GM21381 (cell line): ENCODE measurements at regions not wholly inside any gene's neighbourhood (a gene's known extent, or its start where the extent isn't known, plus 50 kb on each side); places are given as distances from the start of the nearest gene placed in this dataset.

Experiments used
- ATAC-seq: cut with Tn5 transposase; IDR thresholded peaks from one replicate; pipeline ENCODE4 v1.9.1; 2021; ENCODE audit warnings: mild to moderate bottlenecking, moderate library complexity; ENCODE audit not compliant: unreplicated experiment

DNA sequence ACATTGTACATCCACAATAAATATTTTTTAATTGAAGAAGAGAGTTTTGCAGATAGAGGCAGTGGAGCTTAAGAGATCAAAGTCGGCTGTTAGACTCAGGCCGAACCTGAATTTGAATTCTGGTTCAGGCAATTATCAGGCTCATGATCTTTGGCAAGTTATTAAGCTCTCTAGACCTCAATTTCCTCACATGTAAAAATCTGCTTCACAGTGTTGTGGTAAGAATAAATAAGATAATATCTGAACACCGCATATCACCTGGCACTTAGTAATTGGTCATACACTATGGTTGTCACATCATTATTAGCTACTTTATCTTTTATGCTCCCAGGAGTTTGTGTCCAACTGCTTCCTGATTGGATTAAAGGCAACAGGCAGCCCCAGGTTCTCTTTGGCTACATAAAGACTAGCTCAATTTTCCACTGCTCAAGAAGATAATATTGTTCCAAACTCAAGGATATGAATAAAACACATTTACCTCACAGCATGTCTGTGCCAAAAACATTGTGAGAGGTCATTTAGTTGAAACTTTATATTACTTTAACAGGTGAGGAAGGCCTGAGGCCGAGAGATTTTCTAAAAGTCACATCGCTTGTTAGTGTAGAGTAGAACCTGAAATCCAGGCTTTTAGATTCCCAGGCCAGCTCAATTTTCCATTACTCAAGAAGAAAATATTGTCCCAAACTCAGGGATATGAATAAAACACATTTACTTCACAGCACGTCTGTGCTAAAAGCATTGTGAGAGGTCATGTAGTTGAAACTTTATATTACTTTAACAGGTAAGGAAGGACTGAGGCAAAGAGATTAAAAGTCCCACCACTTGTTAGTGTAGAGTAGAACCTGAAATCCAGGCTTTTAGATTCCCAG is 289.2 kb upstream of the PTGER4 start:
- no peak for ATAC-seq

GRCh38 chr5:40389591-40389990 is 290.1 kb upstream of the PTGER4 start:
- no peak for ATAC-seq

DNA sequence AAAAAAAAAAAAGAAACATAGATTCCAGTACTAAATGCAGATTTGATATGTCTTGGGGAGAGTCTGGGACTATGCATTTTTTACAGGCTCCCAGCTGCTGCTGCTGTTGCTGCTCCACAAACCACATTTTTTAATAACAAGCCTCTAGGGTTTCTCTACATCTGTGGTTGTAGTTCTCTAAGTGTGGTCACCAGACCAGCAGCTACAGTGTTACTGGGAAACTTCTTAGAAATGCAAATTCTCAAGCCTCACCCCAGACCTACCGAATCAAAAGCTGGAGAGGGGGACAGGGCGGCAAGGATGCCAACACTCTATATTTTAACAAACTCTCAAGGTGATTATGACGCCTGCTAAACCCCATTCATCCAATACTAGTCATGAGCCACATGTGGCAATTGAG is 293.4 kb upstream of the PTGER4 start:
- ATAC-seq: peak; percentile 90

- ATAC-seq: no peak
Measured at GRCh38 chr5:40385544-40385943, 294.2 kb upstream of the PTGER4 start.

- ATAC-seq: no peak
Measured at GRCh38 chr5:40384782-40385390, 294.8 kb upstream of the PTGER4 start.

- peak; percentile 38 for ATAC-seq
Measured at GRCh38 chr5:40383749-40384651, 295.7 kb upstream of the PTGER4 start.

- ATAC-seq: no peak
Measured at GRCh38 chr5:40381676-40382363, 297.9 kb upstream of the PTGER4 start.

- ATAC-seq: no peak
Measured at GRCh38 chr5:40381016-40381415, 298.7 kb upstream of the PTGER4 start.

DNA sequence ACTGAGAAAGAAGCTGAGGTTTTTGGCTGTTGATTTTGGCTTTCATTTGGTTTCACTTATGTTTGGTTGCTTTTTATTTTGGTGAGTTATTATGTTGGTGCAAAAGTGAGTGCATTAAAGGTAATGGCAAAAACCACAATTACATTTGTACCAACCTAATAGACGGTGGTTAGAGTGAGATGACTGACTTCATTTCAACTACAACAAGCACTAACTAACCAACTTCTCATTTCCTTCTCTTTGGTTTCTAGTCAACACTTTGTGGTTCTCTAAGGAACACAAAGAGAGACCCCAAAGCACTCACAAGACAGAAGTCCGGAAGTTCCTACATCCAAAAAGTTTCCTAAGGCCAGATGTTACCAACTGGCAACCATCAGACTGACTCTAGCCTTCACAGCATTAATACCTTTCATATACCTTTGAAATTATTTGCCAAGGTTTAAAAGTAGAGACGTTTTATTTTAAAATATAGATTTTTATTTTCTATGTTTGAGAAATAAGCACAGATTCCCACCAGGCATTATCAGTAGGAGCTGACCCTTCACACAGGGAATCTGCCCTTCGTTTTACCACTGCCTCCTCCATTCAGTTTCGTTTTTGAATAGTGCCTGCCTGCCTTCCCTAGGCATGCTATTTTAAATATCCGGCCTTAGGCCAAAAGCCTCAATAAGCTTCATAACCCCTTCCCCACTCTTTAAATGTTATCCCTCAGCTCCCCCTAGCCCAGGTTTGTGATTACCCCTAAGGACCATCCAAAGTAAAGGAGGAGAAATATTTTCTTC is 301.1 kb upstream of the PTGER4 start:
- ATAC-seq: peak; percentile 84

GRCh38 chr5:40376566-40376965 is 303.1 kb upstream of the PTGER4 start:
- peak; percentile 56 for ATAC-seq

DNA sequence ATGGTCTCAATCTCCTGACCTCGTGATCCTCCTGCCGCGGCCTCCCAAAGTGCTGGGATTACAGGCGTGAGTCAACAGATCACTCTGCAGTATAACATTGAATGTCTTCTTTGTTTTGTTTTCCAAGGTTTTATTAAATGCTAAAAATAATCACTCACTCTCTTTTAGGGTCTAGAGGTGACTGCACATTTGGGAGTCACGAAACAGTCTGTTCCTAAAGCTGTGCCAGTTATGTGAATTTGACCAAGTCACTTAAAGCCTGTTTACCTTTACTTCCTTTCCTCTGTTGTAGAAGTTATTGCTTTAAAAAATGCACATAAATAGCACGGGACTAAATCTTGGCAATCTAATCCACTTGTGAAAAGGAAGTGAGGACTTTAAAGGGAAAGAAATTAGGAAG is 304.9 kb upstream of the PTGER4 start:
- ATAC-seq: no peak

DNA sequence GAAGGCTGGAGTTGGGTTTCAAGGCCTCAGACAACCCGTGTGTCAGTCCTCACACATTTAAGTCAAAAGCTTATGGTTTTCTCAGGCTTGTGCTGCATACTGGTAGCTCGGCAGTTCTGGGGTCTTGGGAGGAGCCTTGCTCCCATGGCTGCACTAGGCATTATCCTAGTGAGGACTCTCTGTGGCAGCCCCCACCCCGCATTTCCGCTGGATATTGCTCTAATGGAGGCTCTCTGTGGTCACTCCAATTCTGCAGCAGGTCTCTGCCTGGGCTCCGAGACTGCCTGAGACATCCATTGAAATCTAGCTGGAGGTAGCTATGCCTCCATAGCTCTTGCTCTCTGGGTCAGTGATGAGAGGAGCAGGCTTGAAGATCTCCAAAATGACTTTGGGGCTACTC is 311.5 kb upstream of the PTGER4 start:
- ATAC-seq: no peak

- no peak for ATAC-seq
Measured at GRCh38 chr5:40367255-40367654, 312.5 kb upstream of the PTGER4 start.

- no peak for ATAC-seq
Measured at GRCh38 chr5:40365342-40366330, 314.1 kb upstream of the PTGER4 start.

DNA sequence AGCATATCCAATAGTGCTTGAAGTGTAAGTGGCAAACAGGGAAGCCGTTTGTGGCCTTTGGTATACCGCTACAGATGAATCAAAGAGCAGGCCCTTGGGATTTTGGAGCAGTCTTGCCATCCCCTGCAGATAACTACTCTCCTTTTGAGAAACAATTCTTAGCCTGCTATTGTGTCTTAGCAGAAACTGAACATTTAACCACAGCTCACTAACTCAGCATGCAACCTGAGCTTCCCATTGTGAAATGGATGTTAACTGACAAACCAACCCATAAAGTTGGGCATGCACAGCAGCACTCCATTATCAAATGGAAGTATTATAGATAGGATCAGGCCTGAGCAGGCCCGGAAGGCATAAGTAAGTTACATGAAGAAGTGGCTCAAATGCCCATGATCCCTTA is 315.3 kb upstream of the PTGER4 start:
- ATAC-seq: no peak

GRCh38 chr5:40361378-40361777 is 318.3 kb upstream of the PTGER4 start:
- ATAC-seq: no peak

DNA sequence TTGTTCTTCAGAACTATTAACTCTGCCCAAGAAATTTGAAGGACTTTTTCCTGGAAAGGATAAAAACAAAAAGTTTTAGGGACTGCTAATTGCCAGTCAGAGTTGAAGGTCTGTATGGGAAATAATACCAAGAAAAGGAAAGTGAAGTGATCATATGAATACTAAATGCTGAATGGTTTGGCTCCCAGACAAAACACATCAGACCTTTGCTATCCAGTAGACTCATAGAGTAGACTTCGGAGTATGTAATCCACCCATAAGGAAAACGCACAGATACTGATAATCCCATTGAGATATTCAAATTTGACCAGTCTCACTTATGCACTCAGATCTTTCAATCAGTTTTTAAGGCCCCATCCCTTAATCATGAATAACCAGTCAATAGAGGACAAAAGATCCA is 319.0 kb upstream of the PTGER4 start:
- ATAC-seq: no peak

- ATAC-seq: no peak
Measured at GRCh38 chr5:40359832-40360231, 319.9 kb upstream of the PTGER4 start.

DNA sequence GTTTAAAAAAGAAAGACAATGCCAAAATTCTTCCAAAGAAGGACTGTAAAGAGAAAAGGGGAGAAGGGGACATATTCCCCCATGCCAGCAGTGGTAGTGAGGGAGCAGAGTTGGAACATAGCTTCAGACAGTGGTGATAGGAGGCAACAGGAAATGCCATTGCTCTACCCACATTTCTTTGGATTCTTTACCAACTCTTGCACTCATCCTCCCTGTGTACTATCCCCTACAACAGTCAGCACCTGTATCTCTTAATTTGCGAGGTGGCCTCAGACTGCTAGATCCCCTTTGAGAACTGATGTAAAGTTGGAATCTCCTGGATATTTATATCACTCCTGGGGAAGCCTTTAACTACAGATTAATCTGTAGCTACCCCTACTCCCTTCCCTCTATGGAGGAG is 320.6 kb upstream of the PTGER4 start:
- no peak for ATAC-seq
